Body of pancreas (tissue), 4 donors: ENCODE measurements at regions not wholly inside any gene's neighbourhood (a gene's known extent, or its start where the extent isn't known, plus 50 kb on each side); places are given as distances from the start of the nearest gene placed in this dataset.

Experiments used
- POLR2A ChIP-seq, 3 donors: fragments of 450-650 bp; IDR thresholded peaks; one replicate each; pipeline ENCODE4 v1.6.1; 2016; ENCODE audit warnings: antibody characterized with exemption in 3 of 3, mild to moderate bottlenecking in 2 of 3
- TF ChIP-seq, protein P1 (sequence below), 7 experiments: fragments of 450-650 bp in 4 of 7; fragments of 200-600 bp in 3 of 7; sonication (generic) in 3 of 7; IDR thresholded peaks; one replicate each; pipeline ENCODE4 v1.5.1; 2016 to 2019; ENCODE audit warnings: antibody characterized with exemption in 7 of 7

- TF ChIP-seq, protein P1, sequence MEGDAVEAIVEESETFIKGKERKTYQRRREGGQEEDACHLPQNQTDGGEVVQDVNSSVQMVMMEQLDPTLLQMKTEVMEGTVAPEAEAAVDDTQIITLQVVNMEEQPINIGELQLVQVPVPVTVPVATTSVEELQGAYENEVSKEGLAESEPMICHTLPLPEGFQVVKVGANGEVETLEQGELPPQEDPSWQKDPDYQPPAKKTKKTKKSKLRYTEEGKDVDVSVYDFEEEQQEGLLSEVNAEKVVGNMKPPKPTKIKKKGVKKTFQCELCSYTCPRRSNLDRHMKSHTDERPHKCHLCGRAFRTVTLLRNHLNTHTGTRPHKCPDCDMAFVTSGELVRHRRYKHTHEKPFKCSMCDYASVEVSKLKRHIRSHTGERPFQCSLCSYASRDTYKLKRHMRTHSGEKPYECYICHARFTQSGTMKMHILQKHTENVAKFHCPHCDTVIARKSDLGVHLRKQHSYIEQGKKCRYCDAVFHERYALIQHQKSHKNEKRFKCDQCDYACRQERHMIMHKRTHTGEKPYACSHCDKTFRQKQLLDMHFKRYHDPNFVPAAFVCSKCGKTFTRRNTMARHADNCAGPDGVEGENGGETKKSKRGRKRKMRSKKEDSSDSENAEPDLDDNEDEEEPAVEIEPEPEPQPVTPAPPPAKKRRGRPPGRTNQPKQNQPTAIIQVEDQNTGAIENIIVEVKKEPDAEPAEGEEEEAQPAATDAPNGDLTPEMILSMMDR (IDR thresholded peaks at IDR 0.05), result no peak
- TF ChIP-seq POLR2A (IDR thresholded peaks at IDR 0.05), result no peak
Measured at GRCh38 chr10:78894841-78895195, 173.9 kb upstream of the ZMIZ1 start.
